Medulla oblongata (tissue), 1 donor: ENCODE measurements at regions not wholly inside any gene's neighbourhood (a gene's known extent, or its start where the extent isn't known, plus 50 kb on each side); places are given as distances from the start of the nearest gene placed in this dataset.

Source experiments
- DNase-seq: peaks from one replicate; pipeline ENCODE4 v3.0.0-alpha.2; 2015; ENCODE audit errors: extremely low spot score

DNA sequence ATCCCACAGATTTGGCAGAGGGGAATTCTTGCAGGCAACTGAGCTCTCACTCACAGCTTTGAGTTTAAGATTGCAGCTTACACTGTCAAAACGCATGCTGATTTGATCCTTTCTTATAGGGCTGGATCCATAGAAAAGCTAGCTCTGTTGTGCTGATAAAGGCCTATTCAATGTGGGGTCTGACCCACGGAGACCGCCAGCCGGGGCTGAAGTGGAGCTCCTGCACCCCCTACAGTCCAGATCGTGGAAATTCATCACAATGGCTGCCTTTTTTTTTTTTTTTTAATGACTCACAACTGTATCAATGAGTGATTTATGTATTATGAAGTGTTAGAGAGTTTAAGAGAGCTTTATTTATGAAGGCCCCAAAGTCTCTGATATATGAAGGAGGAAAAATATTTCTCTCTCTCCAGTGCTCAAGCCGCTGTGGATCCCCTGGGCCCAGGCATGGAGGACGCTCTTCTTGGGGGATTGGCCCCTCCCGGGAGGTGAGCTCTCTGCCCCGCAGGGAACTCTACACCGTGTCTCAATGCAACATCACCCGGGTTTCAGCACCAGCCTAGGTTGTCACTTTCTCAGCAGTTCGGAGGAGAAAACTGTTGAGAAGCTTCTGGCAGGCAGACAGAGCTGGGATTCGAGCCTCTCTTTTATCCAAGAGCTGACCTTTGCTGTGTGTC lies 700.2 kb downstream of the IRX1 start:
- peak; percentile 71 for DNase-seq

DNA sequence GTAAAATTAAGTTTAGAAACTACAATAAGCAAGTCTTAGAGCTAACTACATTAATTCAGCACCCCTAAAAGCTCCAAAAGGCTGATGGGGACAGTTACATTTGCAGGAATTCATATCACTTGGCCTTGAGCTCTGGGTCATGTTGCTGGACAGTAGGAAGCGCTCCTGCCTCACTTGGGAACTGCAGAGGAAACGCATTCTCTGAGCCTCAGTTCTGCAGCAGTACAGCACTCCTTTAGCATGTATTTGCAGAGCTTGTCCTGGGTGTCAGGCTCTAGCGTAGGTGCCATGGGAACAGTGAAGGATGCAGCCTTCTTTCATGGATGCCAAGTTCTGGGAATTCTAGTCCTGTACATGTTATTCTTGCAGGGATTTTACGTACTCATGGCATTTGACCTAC lies 710.4 kb downstream of the IRX1 start:
- no peak for DNase-seq

DNA sequence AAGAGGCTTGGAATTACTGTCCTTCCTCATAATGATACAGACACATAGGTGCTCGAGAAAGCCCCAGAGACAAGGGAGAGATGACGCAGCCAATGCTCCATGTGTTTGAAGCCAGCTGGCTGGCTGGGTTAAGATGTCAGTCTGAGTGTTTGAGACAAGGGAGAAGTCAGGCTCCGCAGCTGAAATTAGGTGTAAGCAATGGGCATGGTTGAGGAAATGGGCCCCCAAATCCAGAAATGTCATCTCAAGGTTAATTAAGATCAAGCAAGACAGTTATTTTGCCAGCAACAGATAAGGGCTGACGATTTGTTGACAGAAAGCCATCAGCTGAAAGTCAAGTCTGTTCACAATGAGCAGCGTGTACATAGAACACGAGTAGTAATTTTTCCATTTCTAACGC lies 713.4 kb downstream of the IRX1 start:
- DNase-seq: no peak

DNA sequence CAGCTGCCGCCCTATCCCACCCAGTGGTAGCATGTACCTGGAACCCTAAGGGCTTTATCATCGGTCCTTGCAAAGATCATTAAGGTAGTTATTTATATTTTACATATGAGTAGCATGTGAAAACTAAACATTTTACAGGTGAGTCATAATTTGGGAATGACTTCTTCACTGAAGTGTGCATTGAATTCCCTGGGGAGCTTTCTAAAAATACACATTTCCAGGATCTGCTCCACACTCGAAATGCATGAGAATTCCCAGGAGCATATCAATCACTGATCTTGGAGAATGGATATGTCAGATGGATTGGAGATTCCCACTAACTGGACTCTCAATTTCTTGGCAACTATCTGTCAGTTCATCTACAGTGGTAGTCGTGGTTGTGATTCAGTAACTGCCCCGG lies 717.5 kb downstream of the IRX1 start:
- no peak for DNase-seq

DNA sequence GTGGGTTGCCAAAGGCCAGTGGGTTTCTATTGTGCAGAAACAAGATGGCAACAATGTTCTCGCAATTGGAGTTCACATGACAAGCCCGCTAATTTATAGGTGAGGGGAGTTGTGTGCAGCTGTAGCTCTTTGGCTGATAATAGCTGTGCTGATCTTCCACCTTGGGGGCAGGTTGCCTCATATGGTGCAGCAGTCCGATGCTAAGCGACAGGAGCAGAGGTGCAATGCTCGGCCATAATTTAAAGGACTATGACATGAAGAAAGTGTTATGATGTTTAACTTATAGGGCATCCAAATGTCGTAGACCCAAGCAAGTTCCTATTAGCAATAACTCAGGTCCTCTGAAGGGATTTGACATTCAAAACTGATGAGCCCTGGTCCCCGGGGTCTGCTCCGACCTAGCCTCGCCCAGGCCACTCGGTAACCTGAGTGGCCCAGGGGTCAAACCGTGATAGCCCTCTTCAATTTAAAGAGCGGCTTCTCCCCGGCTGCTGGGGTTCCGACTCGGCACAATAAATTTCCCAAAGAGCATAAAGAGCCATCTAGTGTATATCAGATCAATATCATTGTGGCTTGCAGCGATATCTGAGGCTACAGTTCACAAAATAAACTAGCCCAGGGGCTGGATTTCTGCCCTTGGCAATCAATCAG lies 724.0 kb downstream of the IRX1 start:
- no peak for DNase-seq

DNA sequence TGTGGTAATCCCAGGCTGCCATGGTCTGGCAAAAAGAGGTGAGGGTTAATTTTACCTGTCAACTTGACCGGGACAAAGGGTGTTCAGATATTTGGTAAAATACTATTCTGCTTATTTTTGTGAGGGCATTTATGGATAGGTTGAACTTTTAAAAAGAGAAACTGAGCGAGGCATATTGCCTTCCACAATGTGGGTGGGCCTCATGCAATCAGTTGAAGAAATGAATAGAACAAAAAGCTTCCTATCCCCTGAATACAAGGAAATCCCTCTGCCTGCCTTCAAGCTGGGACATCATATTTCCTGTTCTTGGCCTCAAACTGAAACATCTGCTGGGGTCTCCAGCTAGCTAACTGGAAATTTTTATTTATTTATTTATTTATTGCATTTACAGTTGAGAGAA lies 734.7 kb downstream of the IRX1 start:
- DNase-seq: no peak

DNA sequence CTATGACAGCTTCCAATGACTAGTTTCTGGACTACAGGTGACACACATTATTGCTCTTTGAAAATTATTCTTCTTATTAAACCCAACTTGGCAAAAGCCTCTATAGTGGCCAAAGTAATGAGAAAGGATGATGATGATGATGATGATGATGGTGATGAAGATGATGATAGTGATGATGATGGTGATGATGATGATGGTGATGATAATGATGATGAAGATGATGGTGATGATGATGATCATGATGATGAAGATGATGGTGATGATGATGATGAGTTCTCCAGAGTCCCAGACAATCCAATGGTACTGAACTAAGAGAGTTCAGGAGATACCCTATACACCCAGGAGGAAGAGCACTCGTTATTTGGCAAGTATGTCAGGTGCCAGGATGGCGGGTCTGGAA lies 739.4 kb downstream of the IRX1 start:
- no peak for DNase-seq

DNA sequence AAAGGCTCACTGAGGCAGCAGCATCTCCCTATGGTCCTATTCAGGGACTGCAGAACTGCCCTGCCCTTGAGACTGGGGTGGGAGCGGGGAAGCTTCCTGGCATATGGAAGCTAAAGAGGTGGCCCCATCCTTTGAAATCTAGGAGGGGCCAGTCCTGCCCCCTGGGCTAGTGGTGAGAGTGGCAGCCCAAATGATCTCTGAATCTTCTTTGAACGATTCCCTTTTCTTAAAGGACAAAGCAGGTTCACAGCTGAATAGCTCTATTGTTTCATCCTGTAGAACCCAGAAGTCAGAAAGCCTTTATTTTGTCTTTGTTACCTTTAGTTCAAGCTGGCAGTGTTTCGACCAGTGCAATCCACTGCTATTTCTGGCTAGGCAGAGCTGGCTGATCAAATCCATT lies 741.9 kb downstream of the IRX1 start:
- DNase-seq: no peak

DNA sequence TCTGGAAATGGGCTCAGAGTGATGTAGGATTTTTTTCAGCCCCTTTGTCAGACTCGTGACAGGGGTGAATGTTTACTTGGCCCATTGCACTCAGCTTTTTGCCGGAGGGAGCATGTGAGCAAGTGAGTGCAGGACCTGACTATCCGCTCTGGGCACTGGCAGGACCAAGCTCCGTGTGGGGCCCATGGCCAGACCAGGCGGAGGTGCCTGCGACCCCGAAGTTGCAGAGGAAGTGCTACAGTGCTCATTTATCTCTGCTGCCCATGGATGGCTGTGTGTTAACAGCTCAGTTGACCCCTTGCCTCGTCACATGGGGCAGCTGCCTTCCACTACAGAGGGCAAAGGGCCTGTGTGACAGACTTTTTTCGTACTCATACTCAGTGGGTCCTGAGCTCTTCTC lies 744.3 kb downstream of the IRX1 start:
- DNase-seq: no peak

DNA sequence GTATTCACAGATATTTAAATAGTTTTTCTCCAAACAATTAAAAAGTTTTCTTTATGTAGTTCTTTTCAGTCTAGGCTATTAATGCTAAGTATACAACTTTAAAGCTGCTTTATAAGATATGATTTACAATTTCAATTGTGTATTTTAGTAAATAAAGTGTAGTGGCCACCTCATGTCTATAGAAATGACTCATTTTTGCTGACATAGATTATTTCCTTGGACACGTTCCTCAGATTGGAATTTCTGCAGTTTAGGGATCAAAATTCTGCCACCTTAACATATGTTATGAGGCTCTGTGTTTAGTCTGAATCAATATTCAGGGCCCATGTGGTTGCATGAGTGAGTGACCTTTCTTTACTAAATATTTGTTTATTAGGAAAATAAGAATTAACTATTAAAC lies 750.2 kb downstream of the IRX1 start:
- no peak for DNase-seq

DNA sequence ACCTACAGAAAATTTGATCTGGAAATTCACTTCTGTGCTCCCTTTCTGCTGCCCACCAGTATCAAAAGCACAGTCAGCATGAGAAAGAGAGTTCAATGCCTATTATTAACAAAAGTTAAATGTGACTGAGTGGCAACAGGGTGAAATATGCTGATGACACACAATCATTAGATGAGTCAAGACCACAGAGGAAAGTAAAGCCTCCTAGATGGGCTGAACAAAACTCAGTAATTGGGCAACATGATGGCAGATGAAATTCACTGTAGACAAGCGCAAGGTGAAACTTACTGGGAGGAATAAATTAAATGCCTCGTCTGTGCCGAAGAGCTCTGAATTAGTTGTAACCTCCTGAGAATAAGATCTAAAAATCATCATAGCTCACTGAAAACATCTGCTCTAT lies 752.8 kb downstream of the IRX1 start:
- DNase-seq: no peak

DNA sequence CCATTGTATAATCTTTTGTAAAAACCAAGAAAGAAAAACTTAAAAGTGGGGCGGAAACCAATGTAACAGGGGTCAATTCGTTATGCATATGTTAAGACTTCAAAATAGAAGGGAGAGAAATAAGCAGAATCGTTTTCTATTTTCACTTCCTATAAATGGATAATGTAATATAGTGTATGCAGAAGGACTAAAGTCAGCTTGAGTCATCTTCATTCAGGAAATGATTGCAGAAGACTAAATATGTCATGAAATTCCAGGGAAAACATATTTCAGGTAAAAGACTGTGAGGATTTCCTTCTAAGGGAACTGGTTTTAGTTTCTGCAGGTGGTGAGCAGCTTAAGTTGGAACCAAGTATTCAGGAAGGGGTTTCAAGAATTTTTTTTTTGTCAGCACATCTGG lies 753.3 kb downstream of the IRX1 start:
- no peak for DNase-seq

DNA sequence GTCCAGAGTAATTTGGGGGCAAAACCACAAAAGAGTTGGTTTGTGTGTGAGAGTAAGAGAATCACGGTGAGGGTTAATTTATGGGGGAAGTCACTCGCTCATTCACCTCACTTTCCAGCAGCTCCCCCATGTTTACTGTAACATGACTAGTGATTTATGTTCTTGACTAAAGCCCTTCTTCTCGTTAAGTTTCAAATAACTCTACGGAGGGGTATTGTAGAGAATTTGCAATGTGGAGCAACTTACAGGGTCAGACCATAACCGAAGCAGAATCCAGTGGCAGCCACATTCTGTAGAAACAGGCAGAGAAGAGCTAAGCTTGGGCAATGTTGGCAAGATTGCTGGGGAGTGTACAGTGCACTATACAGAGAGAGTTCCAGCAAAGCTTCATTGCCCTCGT lies 760.6 kb downstream of the IRX1 start:
- DNase-seq: no peak

DNA sequence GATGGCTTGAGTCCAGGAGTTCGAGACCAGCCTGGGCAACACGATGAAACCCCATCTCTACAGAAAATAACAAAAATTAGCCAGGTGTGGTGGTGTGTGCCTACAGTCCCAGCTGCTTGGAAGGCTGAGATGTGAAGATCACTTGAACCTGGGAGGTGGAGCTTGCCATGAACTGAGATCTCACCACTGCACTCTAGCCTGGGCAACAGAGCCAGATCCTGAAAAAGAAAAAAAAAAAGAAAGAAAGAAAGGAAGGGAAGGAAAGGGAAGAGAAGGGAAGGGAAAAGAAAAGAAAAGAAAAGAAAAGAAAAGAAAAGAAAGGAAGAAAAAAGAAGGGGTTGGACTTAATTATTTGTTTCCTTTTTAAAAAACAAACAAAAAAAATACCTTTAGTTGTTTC lies 764.2 kb downstream of the IRX1 start:
- DNase-seq: no peak

DNA sequence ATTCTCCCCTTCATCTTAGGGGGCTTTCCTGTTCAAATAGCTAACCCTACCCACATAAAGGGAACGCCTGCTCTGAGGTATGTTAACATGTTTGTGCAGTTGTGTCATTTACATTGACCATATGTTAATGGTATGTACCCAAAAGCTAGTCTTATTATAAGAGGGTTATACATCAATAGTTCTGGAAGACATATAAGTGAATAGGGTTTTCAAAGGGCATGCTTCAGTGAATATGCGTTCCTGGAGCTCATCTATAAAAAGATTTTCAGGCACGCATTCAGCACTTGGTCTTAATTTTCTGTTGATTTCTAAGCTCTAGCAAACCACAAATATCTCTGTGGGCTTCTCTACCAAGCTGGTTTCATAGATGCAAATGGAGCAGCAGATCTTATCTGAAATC lies 766.1 kb downstream of the IRX1 start:
- DNase-seq: no peak

DNA sequence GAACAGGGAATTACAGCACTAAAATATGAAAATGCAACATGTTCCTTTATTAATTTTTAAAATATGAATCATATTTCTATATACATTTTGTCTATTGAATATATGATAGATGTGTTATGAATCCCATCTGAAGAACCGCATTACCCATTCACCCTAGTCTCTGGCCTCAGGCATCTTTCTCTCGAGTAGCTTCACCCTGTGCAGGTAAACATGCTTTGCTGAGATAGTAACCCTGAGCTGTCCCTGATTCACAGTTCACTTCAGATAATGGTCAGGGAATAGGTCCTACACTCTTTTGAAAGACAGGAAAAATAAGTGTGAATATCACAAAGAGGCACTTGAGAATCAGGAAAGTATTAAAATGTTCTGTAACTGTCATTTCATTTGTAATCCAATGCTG lies 766.8 kb downstream of the IRX1 start:
- no peak for DNase-seq

DNA sequence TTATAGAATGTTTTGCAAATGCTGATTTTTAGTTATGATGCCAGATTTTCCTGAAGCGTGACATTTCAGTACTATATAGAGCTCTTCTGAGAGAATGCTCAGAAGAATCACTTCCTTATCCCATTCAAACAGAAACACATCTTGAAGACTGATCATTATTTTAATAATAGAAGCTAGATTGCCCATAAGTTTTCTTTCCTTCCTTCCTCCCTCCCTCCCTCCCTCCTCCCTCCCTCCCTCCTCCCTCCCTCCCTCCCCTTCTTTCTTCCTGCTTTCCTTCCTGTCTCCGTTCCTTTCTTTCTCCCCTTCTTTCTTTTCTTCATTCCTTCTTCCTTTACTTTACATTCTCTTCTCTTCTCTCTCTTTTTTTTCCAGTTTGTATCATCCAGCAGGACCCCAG lies 767.4 kb downstream of the IRX1 start:
- no peak for DNase-seq

DNA sequence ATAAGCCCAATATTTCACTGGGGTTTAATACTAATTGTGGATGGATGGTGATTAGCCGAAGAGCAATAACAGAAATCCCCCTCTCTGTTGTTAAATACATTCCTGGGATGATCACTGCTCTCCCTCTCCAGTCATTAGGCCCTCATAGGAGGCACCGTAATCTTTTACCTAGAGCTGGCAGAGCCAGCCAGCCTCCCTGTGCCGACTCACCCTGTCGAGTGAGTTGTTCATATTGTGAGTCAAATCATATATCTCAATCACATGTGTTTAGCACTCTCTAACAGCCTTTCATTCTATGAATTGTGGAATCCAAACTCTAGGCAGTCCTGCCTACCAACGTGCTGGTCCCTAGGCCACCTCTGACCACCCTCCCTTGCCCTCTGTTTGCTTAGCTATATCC lies 771.0 kb downstream of the IRX1 start:
- no peak for DNase-seq

DNA sequence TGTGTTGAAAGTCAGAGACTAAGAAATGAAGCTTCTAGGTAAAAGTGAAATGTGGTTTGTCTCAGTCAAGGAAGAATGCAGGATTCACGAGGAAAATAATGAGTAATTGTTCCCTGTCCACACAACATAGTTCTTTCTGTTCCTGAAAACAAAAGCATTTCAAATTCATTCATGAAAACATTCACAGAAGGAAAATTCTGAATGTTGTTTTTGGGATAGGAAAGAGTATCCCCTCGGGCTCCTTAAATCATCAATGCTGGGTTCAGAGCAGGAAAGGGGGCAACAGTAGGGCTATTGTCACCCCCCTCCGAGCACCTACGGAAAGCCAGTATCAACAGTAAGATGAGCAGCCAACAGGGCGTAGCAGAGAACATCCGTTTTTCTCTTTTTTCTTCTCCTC lies 769.9 kb upstream of the ADAMTS16 start:
- DNase-seq: peak; percentile 58

DNA sequence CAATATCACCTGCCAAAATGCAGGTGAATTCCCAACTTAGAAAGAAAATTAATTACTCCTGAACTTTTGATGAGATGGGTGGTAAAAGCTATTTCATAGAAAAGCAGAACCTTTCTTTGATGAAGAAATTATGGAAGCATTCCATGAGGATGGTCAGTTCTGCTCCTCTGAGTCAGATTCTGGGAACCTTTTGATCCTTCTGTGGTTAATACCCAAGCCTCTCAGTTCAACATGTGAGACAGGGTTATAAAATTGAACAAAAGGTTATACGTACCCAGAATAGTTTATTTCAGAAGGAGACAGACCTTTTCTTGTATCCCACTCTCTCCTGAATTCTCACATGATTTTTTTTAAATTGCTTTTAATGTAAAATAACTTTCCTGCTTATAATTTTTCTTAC lies 767.6 kb upstream of the ADAMTS16 start:
- DNase-seq: no peak

DNA sequence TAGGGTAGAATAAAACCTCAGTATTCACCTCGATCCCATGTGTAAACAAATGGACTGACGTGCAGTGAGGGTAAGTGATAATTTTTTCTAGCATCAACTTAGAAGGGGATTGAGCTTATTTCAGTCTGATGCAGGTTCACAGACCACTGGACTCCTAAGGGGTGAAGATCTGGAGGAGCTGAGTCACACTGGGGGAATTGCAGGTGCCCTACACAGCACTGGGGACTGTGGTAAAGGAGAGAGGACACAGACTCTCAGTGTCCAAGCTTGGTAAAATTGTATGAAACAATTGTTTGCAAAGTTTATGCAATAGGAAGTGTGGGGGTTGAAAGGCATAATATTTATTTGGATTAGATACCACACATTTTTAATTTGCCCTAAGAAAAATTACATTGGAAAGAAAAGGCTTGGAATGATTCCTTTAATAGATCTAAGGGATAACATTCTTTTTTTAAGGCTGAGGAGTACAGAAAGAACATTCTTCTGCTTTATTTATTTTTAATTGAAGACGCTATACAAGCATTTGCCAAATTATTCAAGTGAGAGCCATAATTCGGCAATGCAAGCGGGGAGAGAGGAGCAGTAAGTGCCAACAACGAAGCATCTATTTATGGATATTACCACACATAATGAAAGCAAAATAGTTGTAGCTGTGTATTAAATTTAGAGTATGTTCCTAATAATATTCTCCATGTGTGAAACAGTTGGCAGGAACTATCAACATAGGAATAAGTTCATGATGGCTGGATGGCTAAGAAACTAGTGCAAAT lies 766.9 kb upstream of the ADAMTS16 start:
- DNase-seq: no peak

DNA sequence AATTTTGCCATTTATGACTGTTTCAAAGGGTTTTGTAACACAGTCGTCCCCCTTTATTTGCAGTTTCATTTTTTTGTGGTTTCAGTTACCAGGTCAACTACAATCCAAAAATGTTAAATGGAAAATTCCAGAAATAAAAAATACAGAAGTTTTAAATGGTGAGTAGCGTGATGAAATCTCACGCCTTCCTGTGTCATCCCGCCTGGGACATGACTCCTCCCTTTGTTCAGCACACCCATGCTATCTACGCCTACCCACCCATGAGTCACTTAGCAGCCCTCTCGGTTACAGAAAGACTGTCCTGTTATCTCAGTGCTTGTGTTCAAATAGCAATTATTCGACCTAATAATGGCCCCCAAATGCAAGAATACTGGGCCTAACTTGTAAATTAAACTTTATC lies 765.3 kb upstream of the ADAMTS16 start:
- no peak for DNase-seq

DNA sequence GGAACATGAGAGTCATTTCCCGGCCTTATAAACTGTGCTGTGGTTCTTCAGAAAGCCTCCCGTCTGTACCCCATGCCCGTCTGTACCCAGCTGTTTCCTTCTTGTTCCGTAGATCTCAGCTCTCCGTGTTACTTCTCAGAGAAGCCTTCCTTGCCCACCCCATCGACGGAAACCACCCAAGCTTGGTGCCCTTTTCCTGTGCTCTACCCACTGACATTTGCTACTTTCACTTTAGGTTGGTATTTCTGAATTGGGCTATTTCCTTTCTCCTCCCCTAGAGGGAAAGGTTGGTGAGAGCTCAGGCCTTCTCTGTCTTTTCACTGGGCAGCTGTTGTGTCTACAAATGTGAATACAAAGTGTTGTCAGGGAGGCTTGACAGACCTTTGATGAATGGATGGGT lies 764.5 kb upstream of the ADAMTS16 start:
- no peak for DNase-seq
